ENCODE measurements at regions not wholly inside any gene's neighbourhood (a gene's known extent, or its start where the extent isn't known, plus 50 kb on each side); places are given as distances from the start of the nearest gene placed in this dataset.

GRCh38 chr4:125501568-125501967 is 186.8 kb downstream of the FAT4 start:
- no peak overlapping the region for H3K4me2 ChIP-seq (ENCODE audit: insufficient read depth, low read length)
- H4K20me1 ChIP-seq (replicated peaks; ENCODE audit: control insufficient read depth, extremely low read depth, insufficient read depth, low read length), result no peaks in the 10 kb centered on the region
- intact Hi-C loops (cut with micrococcal nuclease), result no loop called here
- no peaks in the 10 kb centered on the region for H3K9me1 ChIP-seq (replicated peaks; ENCODE audit: control insufficient read depth, extremely low read depth, insufficient read depth, low read length)
- no peaks in the 10 kb centered on the region for H3K36me3 ChIP-seq (ENCODE audit: control insufficient read depth in 2 of 2, extremely low read depth in 1 of 2, insufficient read depth in 2 of 2, low read length in 2 of 2)
- POLR2A ChIA-PET, result no interaction called here
- dilution Hi-C loops (cut with MboI; ENCODE audit: extremely low pct_ligation_motif_present, low sequenced_read_pairs), result no loop called here
- H2AFZ ChIP-seq (ENCODE audit: low read depth, low read length), result no peak overlapping the region
- no peak overlapping the region for H3K4me3 ChIP-seq (replicated peaks in 1 of 3; ENCODE audit: insufficient read depth in 1 of 3, low read depth in 1 of 3, low read length in 3 of 3)
- no TSS peak for BruUV-seq (replicated peaks)
- CTCF ChIA-PET, result interaction anchor here (1.4 to 1.5 kb wide), 2 partner anchors 8 to 66 kb away, joined by 3 to 5 read pairs; no protein-coding TSS in a partner anchor
- no peaks in the 10 kb centered on the region for H3K9me3 ChIP-seq (replicated peaks; ENCODE audit: control insufficient read depth, insufficient read depth, low read length)
- H3K27ac ChIP-seq (ENCODE audit: insufficient read depth, low read depth, low read length), result no peak overlapping the region
- DNase-seq (ENCODE audit: low read depth, low spot score), result no peak
- no peaks in the 10 kb centered on the region for H3K27me3 ChIP-seq (ENCODE audit: control insufficient read depth in 2 of 2, insufficient read depth in 2 of 2, low read length in 2 of 2)
- TF ChIP-seq EZH2 (IDR thresholded peaks at IDR 0.05; ENCODE audit: borderline replicate concordance, low read depth, low read length, severe bottlenecking), result no peak
- no peak overlapping the region for H3K9ac ChIP-seq (replicated peaks; ENCODE audit: extremely low read depth, insufficient read depth, low read length)
- no peak for FAIRE-seq
- no peaks in the 10 kb centered on the region for H3K4me1 ChIP-seq (ENCODE audit: control insufficient read depth, extremely low read depth, insufficient read depth, low read length)
- H3K79me2 ChIP-seq (ENCODE audit: control insufficient read depth, insufficient read depth, low read length), result no peaks in the 10 kb centered on the region

DNA sequence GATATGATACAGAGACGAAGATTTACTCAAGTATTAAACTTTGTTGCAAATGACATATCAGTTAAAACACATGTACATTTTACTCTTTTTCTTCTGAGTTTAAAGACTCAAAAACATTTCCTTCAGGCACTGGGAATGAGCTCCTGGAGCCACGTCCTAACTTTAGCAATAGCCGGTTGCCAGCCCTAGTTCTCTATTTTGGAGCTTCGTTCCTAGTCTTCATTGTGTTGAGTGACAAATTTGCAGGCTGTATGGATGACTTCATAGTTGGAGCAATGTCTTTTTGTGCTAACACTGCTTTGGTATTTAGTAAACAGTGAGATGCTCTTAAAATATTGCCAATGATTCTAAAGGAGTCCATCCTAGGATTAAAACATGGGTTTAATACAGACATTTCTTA is 190.9 kb downstream of the FAT4 start:
- POLR2A ChIA-PET, result no interaction called here
- no TSS peak for BruUV-seq (replicated peaks)
- no peak for TF ChIP-seq FOS (IDR thresholded peaks at IDR 0.05; ENCODE audit: borderline replicate concordance, insufficient read depth, low read length)
- no peak for TF ChIP-seq EZH2 (IDR thresholded peaks at IDR 0.05; ENCODE audit: borderline replicate concordance, low read depth, low read length, severe bottlenecking)
- dilution Hi-C loops (cut with MboI; ENCODE audit: extremely low pct_ligation_motif_present, low sequenced_read_pairs), result no loop called here
- H2AFZ ChIP-seq (ENCODE audit: low read depth, low read length), result no peak overlapping the region
- no peaks in the 10 kb centered on the region for H3K9me3 ChIP-seq (replicated peaks; ENCODE audit: control insufficient read depth, insufficient read depth, low read length)
- H3K27me3 ChIP-seq (ENCODE audit: control insufficient read depth in 2 of 2, insufficient read depth in 2 of 2, low read length in 2 of 2), result no peaks in the 10 kb centered on the region
- intact Hi-C loops (cut with micrococcal nuclease), result no loop called here
- no peak overlapping the region for H3K4me2 ChIP-seq (ENCODE audit: insufficient read depth, low read length)
- H3K4me3 ChIP-seq (replicated peaks in 1 of 3; ENCODE audit: insufficient read depth in 1 of 3, low read depth in 1 of 3, low read length in 3 of 3), result no peak overlapping the region
- no peaks in the 10 kb centered on the region for H3K79me2 ChIP-seq (ENCODE audit: control insufficient read depth, insufficient read depth, low read length)
- no peaks in the 10 kb centered on the region for H3K9me1 ChIP-seq (replicated peaks; ENCODE audit: control insufficient read depth, extremely low read depth, insufficient read depth, low read length)
- CTCF ChIA-PET, result no interaction called here
- no peak overlapping the region for H3K27ac ChIP-seq (ENCODE audit: insufficient read depth, low read depth, low read length)
- no peaks in the 10 kb centered on the region for H4K20me1 ChIP-seq (replicated peaks; ENCODE audit: control insufficient read depth, extremely low read depth, insufficient read depth, low read length)
- FAIRE-seq, result no peak
- H3K4me1 ChIP-seq (ENCODE audit: control insufficient read depth, extremely low read depth, insufficient read depth, low read length), result no peaks in the 10 kb centered on the region
- no peak for DNase-seq (ENCODE audit: low read depth, low spot score)
- H3K9ac ChIP-seq (replicated peaks; ENCODE audit: extremely low read depth, insufficient read depth, low read length), result no peak overlapping the region
- H3K36me3 ChIP-seq (ENCODE audit: control insufficient read depth in 2 of 2, extremely low read depth in 1 of 2, insufficient read depth in 2 of 2, low read length in 2 of 2), result no peaks in the 10 kb centered on the region
